ENCODE measurements at regions not wholly inside any gene's neighbourhood (a gene's known extent, or its start where the extent isn't known, plus 50 kb on each side); places are given as distances from the start of the nearest gene placed in this dataset.

GRCh38 chr22:49185312-49185969, 642.2 kb downstream of the BRD1 start:
- H3K27me3 Mint-ChIP-seq = no peaks in the 10 kb centered on the region
- H3K4me1 Mint-ChIP-seq = no peaks in the 10 kb centered on the region
- Histone ChIP-seq H3K9me3 (ENCODE audit: control insufficient read depth in 2 of 2, low read length in 2 of 2) (no peaks in the 10 kb centered on the region), H3K4me1 (ENCODE audit: control insufficient read depth, insufficient read depth, low read length, poor library complexity, severe bottlenecking) (no peaks in the 10 kb centered on the region), H3K27ac (ENCODE audit: insufficient read depth, low read length, poor library complexity, severe bottlenecking) (no peak overlapping the region), H3K36me3 (ENCODE audit: control insufficient read depth, insufficient read depth, low read length) (no peaks in the 10 kb centered on the region), H3K27me3 (ENCODE audit: control insufficient read depth, insufficient read depth, low read length) (no peaks in the 10 kb centered on the region), H3K4me3 (ENCODE audit: low read depth, low read length) (no peak overlapping the region)
- ATAC-seq (ENCODE audit: low read depth in 2 of 2) (no peak), DNase-seq (no peak)
- no peak overlapping the region for H3K4me3 Mint-ChIP-seq
- H3K9me3 Mint-ChIP-seq = peaks cover 0 to 7% (median 0%) of the 10 kb centered on the region in 7 donors
- no peak overlapping the region for H3K27ac Mint-ChIP-seq
- no peaks in the 10 kb centered on the region for H3K36me3 Mint-ChIP-seq

DNA sequence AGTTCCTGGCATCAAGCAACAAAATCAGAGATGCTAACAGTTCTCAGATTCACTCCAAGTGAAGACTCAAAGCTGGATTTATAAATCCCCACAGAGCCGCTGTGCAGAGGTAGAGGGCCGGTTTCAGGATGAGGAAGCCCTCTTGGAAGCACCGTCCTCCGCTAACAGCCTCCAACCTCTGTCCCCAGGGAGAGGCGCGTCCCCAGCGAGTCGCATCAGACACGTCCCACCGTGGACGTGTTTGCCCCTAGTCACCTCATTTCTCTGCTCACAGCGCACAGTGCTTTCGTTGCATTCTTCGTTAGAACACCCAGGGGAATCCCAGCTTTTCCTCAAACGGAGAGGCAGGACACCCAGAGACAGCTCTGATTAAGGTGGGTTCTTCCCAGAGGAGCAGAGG, 642.9 kb downstream of the BRD1 start:
- H3K4me1 Mint-ChIP-seq = no peaks in the 10 kb centered on the region
- H3K27me3 ChIP-seq (ENCODE audit: control insufficient read depth, insufficient read depth, low read length) = no peaks in the 10 kb centered on the region
- no peaks in the 10 kb centered on the region for H3K9me3 ChIP-seq (ENCODE audit: control insufficient read depth in 2 of 2, low read length in 2 of 2)
- H3K36me3 ChIP-seq (ENCODE audit: control insufficient read depth, insufficient read depth, low read length) = no peaks in the 10 kb centered on the region
- H3K4me3 ChIP-seq (ENCODE audit: low read depth, low read length) = no peak overlapping the region
- H3K4me1 ChIP-seq (ENCODE audit: control insufficient read depth, insufficient read depth, low read length, poor library complexity, severe bottlenecking) = no peaks in the 10 kb centered on the region
- H3K4me3 Mint-ChIP-seq = no peak overlapping the region
- no peaks in the 10 kb centered on the region for H3K36me3 Mint-ChIP-seq
- peaks cover 0 to 7% (median 0%) of the 10 kb centered on the region in 7 donors for H3K9me3 Mint-ChIP-seq
- no peaks in the 10 kb centered on the region for H3K27me3 Mint-ChIP-seq
- no peak for DNase-seq
- H3K27ac ChIP-seq (ENCODE audit: insufficient read depth, low read length, poor library complexity, severe bottlenecking) = no peak overlapping the region
- H3K27ac Mint-ChIP-seq = no peak overlapping the region
- ATAC-seq (ENCODE audit: low read depth in 2 of 2) = no peak

DNA sequence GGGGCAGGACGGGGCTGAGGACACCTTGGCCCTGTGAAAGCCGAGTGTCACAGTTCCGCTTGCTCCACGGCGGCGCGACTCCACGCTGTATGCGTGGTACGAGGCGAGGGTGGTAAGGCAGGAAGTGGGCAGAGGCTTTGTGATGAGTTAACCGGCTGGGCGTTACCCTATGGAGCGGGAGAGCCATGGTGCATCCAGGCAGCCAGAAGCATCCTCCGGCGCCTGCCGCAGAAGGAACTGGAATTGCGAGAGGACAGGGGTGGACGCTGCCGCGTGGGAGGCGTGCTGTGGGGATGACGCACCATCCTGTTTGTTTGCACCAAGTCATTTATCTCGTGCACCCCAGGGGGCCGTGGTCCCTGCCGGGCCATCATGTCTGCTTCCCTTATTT, 643.9 kb downstream of the BRD1 start:
- Histone ChIP-seq H3K9me3 (ENCODE audit: control insufficient read depth in 2 of 2, low read length in 2 of 2) (no peaks in the 10 kb centered on the region), H3K27me3 (ENCODE audit: control insufficient read depth, insufficient read depth, low read length) (no peaks in the 10 kb centered on the region), H3K4me3 (ENCODE audit: low read depth, low read length) (no peak overlapping the region), H3K36me3 (ENCODE audit: control insufficient read depth, insufficient read depth, low read length) (no peaks in the 10 kb centered on the region), H3K4me1 (ENCODE audit: control insufficient read depth, insufficient read depth, low read length, poor library complexity, severe bottlenecking) (no peaks in the 10 kb centered on the region), H3K27ac (ENCODE audit: insufficient read depth, low read length, poor library complexity, severe bottlenecking) (no peak overlapping the region)
- DNase-seq (no peak), ATAC-seq (ENCODE audit: low read depth in 2 of 2) (no peak)
- H3K9me3 Mint-ChIP-seq = peaks cover 0 to 5% (median 0%) of the 10 kb centered on the region in 7 donors
- H3K36me3 Mint-ChIP-seq = no peaks in the 10 kb centered on the region
- no peaks in the 10 kb centered on the region for H3K4me1 Mint-ChIP-seq
- H3K27me3 Mint-ChIP-seq = no peaks in the 10 kb centered on the region
- no peak overlapping the region for H3K27ac Mint-ChIP-seq
- no peak overlapping the region for H3K4me3 Mint-ChIP-seq

DNA sequence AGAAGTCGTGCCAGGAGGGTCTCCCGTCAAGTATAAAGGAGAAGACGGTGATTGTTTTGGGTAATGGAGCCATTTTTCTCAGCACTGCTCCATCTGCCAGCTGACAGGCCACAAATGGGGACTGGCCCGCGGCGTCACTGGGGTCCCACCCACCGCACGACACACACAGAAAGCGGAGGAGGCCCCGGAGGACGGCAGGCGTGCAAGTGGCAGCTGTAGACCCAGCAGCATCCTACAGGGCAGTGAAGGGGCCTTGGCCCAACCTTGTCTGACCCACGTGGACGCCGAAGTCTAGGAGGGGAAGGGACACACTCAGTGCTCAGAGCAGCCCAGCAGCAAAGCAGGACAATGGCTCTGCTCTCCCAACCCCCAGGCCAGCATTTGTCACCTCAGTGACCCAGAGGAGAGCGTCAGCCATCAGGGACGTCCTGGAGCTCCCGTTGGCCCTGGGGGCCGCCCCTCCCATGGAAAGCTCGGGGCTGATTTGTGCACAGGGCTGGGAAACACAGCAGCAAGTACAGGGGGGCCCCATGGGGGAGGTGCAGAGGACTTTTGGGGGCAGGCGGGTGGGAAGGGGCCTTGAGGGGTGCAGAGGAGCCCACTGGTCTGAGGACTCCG, 644.4 kb downstream of the BRD1 start:
- no peak overlapping the region for H3K27ac ChIP-seq (ENCODE audit: insufficient read depth, low read length, poor library complexity, severe bottlenecking)
- no peak for DNase-seq
- H3K4me3 Mint-ChIP-seq = no peak overlapping the region

GRCh38 chr22:49182416-49182815, 645.3 kb downstream of the BRD1 start:
- no peaks in the 10 kb centered on the region for H3K36me3 ChIP-seq (ENCODE audit: control insufficient read depth, insufficient read depth, low read length)
- no peak overlapping the region for H3K27ac ChIP-seq (ENCODE audit: insufficient read depth, low read length, poor library complexity, severe bottlenecking)
- no peaks in the 10 kb centered on the region for H3K4me1 Mint-ChIP-seq
- H3K4me3 Mint-ChIP-seq = no peak overlapping the region
- ATAC-seq (ENCODE audit: low read depth in 2 of 2) (no peak), DNase-seq (no peak)
- peaks cover 0 to 5% (median 0%) of the 10 kb centered on the region in 7 donors for H3K9me3 Mint-ChIP-seq
- H3K27me3 Mint-ChIP-seq = no peaks in the 10 kb centered on the region
- no peaks in the 10 kb centered on the region for H3K27me3 ChIP-seq (ENCODE audit: control insufficient read depth, insufficient read depth, low read length)
- H3K4me1 ChIP-seq (ENCODE audit: control insufficient read depth, insufficient read depth, low read length, poor library complexity, severe bottlenecking) = no peaks in the 10 kb centered on the region
- H3K36me3 Mint-ChIP-seq = no peaks in the 10 kb centered on the region
- no peaks in the 10 kb centered on the region for H3K9me3 ChIP-seq (ENCODE audit: control insufficient read depth in 2 of 2, low read length in 2 of 2)
- H3K27ac Mint-ChIP-seq = no peak overlapping the region
- no peak overlapping the region for H3K4me3 ChIP-seq (ENCODE audit: low read depth, low read length)

More for the DNA sequence above, 644.4 kb downstream of the BRD1 start:
- Histone ChIP-seq H3K27me3 (ENCODE audit: control insufficient read depth, insufficient read depth, low read length) (no peaks in the 10 kb centered on the region), H3K9me3 (ENCODE audit: control insufficient read depth in 2 of 2, low read length in 2 of 2) (no peaks in the 10 kb centered on the region), H3K4me1 (ENCODE audit: control insufficient read depth, insufficient read depth, low read length, poor library complexity, severe bottlenecking) (no peaks in the 10 kb centered on the region), H3K4me3 (ENCODE audit: low read depth, low read length) (no peak overlapping the region), H3K36me3 (ENCODE audit: control insufficient read depth, insufficient read depth, low read length) (no peaks in the 10 kb centered on the region)
- no peaks in the 10 kb centered on the region for H3K4me1 Mint-ChIP-seq
- no peak for ATAC-seq (ENCODE audit: low read depth in 2 of 2)
- H3K27ac Mint-ChIP-seq = no peak overlapping the region
- H3K27me3 Mint-ChIP-seq = no peaks in the 10 kb centered on the region
- no peaks in the 10 kb centered on the region for H3K36me3 Mint-ChIP-seq
- H3K9me3 Mint-ChIP-seq = peaks cover 0 to 5% (median 0%) of the 10 kb centered on the region in 7 donors

- Mint-ChIP-seq H3K9me3 (peaks cover 0 to 5% (median 0%) of the 10 kb centered on the region in 7 donors), H3K36me3 (no peaks in the 10 kb centered on the region), H3K27ac (no peak overlapping the region), H3K27me3 (no peaks in the 10 kb centered on the region), H3K4me3 (no peak overlapping the region), H3K4me1 (no peaks in the 10 kb centered on the region)
- H3K4me1 ChIP-seq (ENCODE audit: control insufficient read depth, insufficient read depth, low read length, poor library complexity, severe bottlenecking) = no peaks in the 10 kb centered on the region
- H3K27me3 ChIP-seq (ENCODE audit: control insufficient read depth, insufficient read depth, low read length) = no peaks in the 10 kb centered on the region
- no peaks in the 10 kb centered on the region for H3K9me3 ChIP-seq (ENCODE audit: control insufficient read depth in 2 of 2, low read length in 2 of 2)
- ATAC-seq (ENCODE audit: low read depth in 2 of 2) (no peak), DNase-seq (no peak)
- no peak overlapping the region for H3K4me3 ChIP-seq (ENCODE audit: low read depth, low read length)
- H3K27ac ChIP-seq (ENCODE audit: insufficient read depth, low read length, poor library complexity, severe bottlenecking) = no peak overlapping the region
- no peaks in the 10 kb centered on the region for H3K36me3 ChIP-seq (ENCODE audit: control insufficient read depth, insufficient read depth, low read length)
These were observed 645.7 kb downstream of the BRD1 start for GRCh38 chr22:49181942-49182341.

DNA sequence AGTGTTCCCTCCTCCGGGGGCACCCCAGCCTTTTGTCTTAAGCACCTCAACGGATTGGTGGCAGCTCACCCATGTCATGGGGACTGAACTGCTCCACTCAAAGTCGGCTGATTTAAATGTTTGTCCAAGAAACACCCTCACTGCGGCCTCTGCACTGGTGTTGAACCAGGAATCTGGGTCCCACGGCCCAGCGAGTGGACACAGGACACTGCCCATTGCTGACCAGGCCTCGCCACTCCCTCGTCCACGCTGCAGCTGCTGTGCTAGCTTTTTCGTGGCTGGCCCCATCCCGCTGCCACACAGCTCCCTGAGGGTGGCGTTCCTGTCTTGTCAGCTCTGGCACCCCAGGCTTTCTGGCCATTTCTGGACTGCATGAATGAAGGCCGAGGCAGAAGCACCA, 646.2 kb downstream of the BRD1 start:
- Histone ChIP-seq H3K9me3 (ENCODE audit: control insufficient read depth in 2 of 2, low read length in 2 of 2) (no peaks in the 10 kb centered on the region), H3K27ac (ENCODE audit: insufficient read depth, low read length, poor library complexity, severe bottlenecking) (no peak overlapping the region), H3K27me3 (ENCODE audit: control insufficient read depth, insufficient read depth, low read length) (no peaks in the 10 kb centered on the region), H3K4me1 (ENCODE audit: control insufficient read depth, insufficient read depth, low read length, poor library complexity, severe bottlenecking) (no peaks in the 10 kb centered on the region), H3K36me3 (ENCODE audit: control insufficient read depth, insufficient read depth, low read length) (no peaks in the 10 kb centered on the region), H3K4me3 (ENCODE audit: low read depth, low read length) (no peak overlapping the region)
- Mint-ChIP-seq H3K36me3 (no peaks in the 10 kb centered on the region), H3K27me3 (no peaks in the 10 kb centered on the region), H3K9me3 (peaks cover 0 to 5% (median 0%) of the 10 kb centered on the region in 7 donors), H3K4me3 (no peak overlapping the region), H3K27ac (no peak overlapping the region), H3K4me1 (no peaks in the 10 kb centered on the region)
- ATAC-seq (ENCODE audit: low read depth in 2 of 2) (no peak), DNase-seq (no peak)

DNA sequence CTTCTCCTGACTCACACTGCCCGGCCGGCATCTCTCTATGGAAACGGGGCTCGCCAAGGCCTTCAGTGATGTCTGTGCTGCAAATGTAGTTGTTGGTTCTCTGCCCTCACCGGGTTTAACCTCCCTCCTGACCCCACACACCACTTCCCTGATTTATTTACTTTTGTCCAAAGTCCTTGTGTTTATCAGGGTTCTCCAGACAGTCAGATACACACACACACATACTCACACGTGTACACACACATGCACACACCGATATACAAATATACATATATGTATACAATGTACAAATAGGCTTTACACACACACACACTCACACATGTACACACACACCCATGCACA, 647.0 kb downstream of the BRD1 start:
- Mint-ChIP-seq H3K9me3 (peaks cover 0 to 5% (median 0%) of the 10 kb centered on the region in 7 donors), H3K4me1 (no peaks in the 10 kb centered on the region), H3K36me3 (no peaks in the 10 kb centered on the region), H3K27me3 (no peaks in the 10 kb centered on the region), H3K27ac (no peak overlapping the region), H3K4me3 (no peak overlapping the region)
- no peaks in the 10 kb centered on the region for H3K36me3 ChIP-seq (ENCODE audit: control insufficient read depth, insufficient read depth, low read length)
- H3K4me1 ChIP-seq (ENCODE audit: control insufficient read depth, insufficient read depth, low read length, poor library complexity, severe bottlenecking) = no peaks in the 10 kb centered on the region
- no peak overlapping the region for H3K4me3 ChIP-seq (ENCODE audit: low read depth, low read length)
- H3K9me3 ChIP-seq (ENCODE audit: control insufficient read depth in 2 of 2, low read length in 2 of 2) = no peaks in the 10 kb centered on the region
- H3K27me3 ChIP-seq (ENCODE audit: control insufficient read depth, insufficient read depth, low read length) = no peaks in the 10 kb centered on the region
- ATAC-seq (ENCODE audit: low read depth in 2 of 2) (no peak), DNase-seq (no peak)
- no peak overlapping the region for H3K27ac ChIP-seq (ENCODE audit: insufficient read depth, low read length, poor library complexity, severe bottlenecking)
